H1 (cell line): ENCODE measurements at regions not wholly inside any gene's neighbourhood (a gene's known extent, or its start where the extent isn't known, plus 50 kb on each side); places are given as distances from the start of the nearest gene placed in this dataset.

Experiments used
- CBX5 ChIP-seq: fragments of 300-800, 300-1000 bp; sonication (generic); IDR thresholded peaks from 2 replicates; pipeline ENCODE4 v1.7.1; 2016; ENCODE audit warnings: antibody characterized with exemption, low read length, low read depth
- CREB1 ChIP-seq: IDR thresholded peaks from 2 replicates; pipeline ENCODE4 v1.6.1; 2012; ENCODE audit warnings: inconsistent platforms
- EZH2 ChIP-seq: fragments of 200-600 bp; sonication (generic); IDR thresholded peaks from 2 replicates; pipeline ENCODE4 v1.7.1; 2012; ENCODE audit warnings: low read depth, mild to moderate bottlenecking, moderate library complexity, low read length, inconsistent platforms; ENCODE audit not compliant: severe bottlenecking
- GABPA ChIP-seq: IDR thresholded peaks from 2 replicates; pipeline ENCODE4 v1.6.1; 2011; ENCODE audit warnings: mild to moderate bottlenecking, low read length, moderate library complexity, borderline replicate concordance; ENCODE audit not compliant: insufficient read depth
- TF ChIP-seq, protein P1 (sequence below): fragments of 300-600 bp; sonication (generic); IDR thresholded peaks from 2 replicates; pipeline ENCODE4 v1.7.1; 2012; ENCODE audit warnings: low read length, moderate library complexity, mild to moderate bottlenecking, inconsistent platforms; ENCODE audit not compliant: insufficient replicate concordance
- TF ChIP-seq, protein P2 (sequence below), 3 experiments: IDR thresholded peaks; 1 replicate in 2 of 3; 2 replicates in 1 of 3; pipeline versions ENCODE4 v1.5.1 to v1.6.1; 2011; ENCODE audit warnings: low read length in 3 of 3, mild to moderate bottlenecking in 3 of 3, inconsistent platforms in 2 of 3, low read depth in 1 of 3, moderate library complexity in 1 of 3; ENCODE audit not compliant: insufficient read depth in 1 of 3; ENCODE audit errors: control extremely low read depth in 1 of 3

DNA sequence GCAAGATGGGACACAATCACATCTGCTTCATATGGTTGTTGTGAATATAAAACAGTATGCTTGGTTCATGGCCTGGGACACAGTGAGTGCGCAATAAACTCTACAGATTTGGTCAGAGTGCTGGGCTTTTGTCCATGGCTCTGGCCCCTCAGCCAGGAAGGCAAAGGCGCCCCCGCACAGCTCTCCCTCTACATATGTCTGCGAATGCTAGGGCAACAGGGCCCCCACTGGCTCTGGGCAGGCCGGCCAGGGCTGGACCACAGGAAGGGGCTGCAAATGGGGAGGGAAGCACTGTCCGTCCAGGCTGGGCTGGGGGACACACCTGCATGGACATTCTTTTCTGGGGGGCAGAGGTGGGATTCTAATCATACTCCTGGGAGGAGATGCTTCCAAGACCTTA is 151.8 kb upstream of the MLN start:
- TF ChIP-seq CREB1 (no peak), CBX5 (no peak), GABPA (no peak), EZH2 (no peak)
- TF ChIP-seq, protein P1, sequence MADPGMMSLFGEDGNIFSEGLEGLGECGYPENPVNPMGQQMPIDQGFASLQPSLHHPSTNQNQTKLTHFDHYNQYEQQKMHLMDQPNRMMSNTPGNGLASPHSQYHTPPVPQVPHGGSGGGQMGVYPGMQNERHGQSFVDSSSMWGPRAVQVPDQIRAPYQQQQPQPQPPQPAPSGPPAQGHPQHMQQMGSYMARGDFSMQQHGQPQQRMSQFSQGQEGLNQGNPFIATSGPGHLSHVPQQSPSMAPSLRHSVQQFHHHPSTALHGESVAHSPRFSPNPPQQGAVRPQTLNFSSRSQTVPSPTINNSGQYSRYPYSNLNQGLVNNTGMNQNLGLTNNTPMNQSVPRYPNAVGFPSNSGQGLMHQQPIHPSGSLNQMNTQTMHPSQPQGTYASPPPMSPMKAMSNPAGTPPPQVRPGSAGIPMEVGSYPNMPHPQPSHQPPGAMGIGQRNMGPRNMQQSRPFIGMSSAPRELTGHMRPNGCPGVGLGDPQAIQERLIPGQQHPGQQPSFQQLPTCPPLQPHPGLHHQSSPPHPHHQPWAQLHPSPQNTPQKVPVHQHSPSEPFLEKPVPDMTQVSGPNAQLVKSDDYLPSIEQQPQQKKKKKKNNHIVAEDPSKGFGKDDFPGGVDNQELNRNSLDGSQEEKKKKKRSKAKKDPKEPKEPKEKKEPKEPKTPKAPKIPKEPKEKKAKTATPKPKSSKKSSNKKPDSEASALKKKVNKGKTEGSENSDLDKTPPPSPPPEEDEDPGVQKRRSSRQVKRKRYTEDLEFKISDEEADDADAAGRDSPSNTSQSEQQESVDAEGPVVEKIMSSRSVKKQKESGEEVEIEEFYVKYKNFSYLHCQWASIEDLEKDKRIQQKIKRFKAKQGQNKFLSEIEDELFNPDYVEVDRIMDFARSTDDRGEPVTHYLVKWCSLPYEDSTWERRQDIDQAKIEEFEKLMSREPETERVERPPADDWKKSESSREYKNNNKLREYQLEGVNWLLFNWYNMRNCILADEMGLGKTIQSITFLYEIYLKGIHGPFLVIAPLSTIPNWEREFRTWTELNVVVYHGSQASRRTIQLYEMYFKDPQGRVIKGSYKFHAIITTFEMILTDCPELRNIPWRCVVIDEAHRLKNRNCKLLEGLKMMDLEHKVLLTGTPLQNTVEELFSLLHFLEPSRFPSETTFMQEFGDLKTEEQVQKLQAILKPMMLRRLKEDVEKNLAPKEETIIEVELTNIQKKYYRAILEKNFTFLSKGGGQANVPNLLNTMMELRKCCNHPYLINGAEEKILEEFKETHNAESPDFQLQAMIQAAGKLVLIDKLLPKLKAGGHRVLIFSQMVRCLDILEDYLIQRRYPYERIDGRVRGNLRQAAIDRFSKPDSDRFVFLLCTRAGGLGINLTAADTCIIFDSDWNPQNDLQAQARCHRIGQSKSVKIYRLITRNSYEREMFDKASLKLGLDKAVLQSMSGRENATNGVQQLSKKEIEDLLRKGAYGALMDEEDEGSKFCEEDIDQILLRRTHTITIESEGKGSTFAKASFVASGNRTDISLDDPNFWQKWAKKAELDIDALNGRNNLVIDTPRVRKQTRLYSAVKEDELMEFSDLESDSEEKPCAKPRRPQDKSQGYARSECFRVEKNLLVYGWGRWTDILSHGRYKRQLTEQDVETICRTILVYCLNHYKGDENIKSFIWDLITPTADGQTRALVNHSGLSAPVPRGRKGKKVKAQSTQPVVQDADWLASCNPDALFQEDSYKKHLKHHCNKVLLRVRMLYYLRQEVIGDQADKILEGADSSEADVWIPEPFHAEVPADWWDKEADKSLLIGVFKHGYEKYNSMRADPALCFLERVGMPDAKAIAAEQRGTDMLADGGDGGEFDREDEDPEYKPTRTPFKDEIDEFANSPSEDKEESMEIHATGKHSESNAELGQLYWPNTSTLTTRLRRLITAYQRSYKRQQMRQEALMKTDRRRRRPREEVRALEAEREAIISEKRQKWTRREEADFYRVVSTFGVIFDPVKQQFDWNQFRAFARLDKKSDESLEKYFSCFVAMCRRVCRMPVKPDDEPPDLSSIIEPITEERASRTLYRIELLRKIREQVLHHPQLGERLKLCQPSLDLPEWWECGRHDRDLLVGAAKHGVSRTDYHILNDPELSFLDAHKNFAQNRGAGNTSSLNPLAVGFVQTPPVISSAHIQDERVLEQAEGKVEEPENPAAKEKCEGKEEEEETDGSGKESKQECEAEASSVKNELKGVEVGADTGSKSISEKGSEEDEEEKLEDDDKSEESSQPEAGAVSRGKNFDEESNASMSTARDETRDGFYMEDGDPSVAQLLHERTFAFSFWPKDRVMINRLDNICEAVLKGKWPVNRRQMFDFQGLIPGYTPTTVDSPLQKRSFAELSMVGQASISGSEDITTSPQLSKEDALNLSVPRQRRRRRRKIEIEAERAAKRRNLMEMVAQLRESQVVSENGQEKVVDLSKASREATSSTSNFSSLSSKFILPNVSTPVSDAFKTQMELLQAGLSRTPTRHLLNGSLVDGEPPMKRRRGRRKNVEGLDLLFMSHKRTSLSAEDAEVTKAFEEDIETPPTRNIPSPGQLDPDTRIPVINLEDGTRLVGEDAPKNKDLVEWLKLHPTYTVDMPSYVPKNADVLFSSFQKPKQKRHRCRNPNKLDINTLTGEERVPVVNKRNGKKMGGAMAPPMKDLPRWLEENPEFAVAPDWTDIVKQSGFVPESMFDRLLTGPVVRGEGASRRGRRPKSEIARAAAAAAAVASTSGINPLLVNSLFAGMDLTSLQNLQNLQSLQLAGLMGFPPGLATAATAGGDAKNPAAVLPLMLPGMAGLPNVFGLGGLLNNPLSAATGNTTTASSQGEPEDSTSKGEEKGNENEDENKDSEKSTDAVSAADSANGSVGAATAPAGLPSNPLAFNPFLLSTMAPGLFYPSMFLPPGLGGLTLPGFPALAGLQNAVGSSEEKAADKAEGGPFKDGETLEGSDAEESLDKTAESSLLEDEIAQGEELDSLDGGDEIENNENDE = no peak
- TF ChIP-seq, protein P2, sequence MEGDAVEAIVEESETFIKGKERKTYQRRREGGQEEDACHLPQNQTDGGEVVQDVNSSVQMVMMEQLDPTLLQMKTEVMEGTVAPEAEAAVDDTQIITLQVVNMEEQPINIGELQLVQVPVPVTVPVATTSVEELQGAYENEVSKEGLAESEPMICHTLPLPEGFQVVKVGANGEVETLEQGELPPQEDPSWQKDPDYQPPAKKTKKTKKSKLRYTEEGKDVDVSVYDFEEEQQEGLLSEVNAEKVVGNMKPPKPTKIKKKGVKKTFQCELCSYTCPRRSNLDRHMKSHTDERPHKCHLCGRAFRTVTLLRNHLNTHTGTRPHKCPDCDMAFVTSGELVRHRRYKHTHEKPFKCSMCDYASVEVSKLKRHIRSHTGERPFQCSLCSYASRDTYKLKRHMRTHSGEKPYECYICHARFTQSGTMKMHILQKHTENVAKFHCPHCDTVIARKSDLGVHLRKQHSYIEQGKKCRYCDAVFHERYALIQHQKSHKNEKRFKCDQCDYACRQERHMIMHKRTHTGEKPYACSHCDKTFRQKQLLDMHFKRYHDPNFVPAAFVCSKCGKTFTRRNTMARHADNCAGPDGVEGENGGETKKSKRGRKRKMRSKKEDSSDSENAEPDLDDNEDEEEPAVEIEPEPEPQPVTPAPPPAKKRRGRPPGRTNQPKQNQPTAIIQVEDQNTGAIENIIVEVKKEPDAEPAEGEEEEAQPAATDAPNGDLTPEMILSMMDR (IDR thresholded peaks at IDR 0.05; ENCODE audit: control extremely low read depth in 1 of 3, insufficient read depth in 1 of 3, low read depth in 1 of 3, low read length in 3 of 3) = no peak
